H1 (cell line): ENCODE measurements at regions not wholly inside any gene's neighbourhood (a gene's known extent, or its start where the extent isn't known, plus 50 kb on each side); places are given as distances from the start of the nearest gene placed in this dataset.

Experiments
- CTCF ChIA-PET: fragments of 300-600 bp; sonication (Branson Sonifier 250); formaldehyde crosslinking; loops from one replicate; lab custom pipeline; 2021; ENCODE audit not compliant: partially characterized antibody; lab: Charles Lee
- POLR2A ChIA-PET: fragments of 300-600 bp; sonication (Branson Sonifier 250); formaldehyde crosslinking; loops from one replicate; lab custom pipeline; 2021; ENCODE audit warnings: inconsistent platforms; ENCODE audit not compliant: partially characterized antibody; lab: Charles Lee
- DNase-seq, 2 experiments: peaks; one replicate each; pipeline versions ENCODE4 v3.0.0 to v3.0.0-alpha.2; 2010 to 2022; ENCODE audit warnings: low spot score in 2 of 2, low read depth in 1 of 2, mixed read lengths in 1 of 2
- FAIRE-seq: peaks from 2 replicates; lab custom pipeline; 2011; peaks lifted over from hg19 to GRCh38; lab: Jason Lieb, UNC
- H2AFZ ChIP-seq: 2 replicates; pipeline ENCODE4 v1.8.1; 2012; ENCODE audit warnings: low read length, inconsistent platforms
- H2AK5ac ChIP-seq: 2 replicates; pipeline ENCODE4 v1.6.1; 2013; ENCODE audit warnings: low read depth, low read length
- H2BK120ac ChIP-seq: replicated peaks from 2 replicates; pipeline ENCODE3; 2013; ENCODE audit warnings: low read depth, low read length, inconsistent platforms
- H2BK12ac ChIP-seq: 2 replicates; pipeline ENCODE4 v1.6.1; 2013; ENCODE audit warnings: low read depth, low read length
- H2BK15ac ChIP-seq: 2 replicates; pipeline ENCODE4 v1.6.1; 2013; ENCODE audit warnings: low read length
- H2BK20ac ChIP-seq: 2 replicates; pipeline ENCODE4 v1.6.1; 2013; ENCODE audit warnings: low read length
- H2BK5ac ChIP-seq: 2 replicates; pipeline ENCODE4 v1.6.1; 2013; ENCODE audit warnings: low read depth, low read length
- H3K14ac ChIP-seq: 2 replicates; pipeline ENCODE4 v1.6.1; 2013; ENCODE audit warnings: inconsistent platforms; ENCODE audit not compliant: insufficient read length
- H3K18ac ChIP-seq: 2 replicates; pipeline ENCODE4 v1.6.1; 2013; ENCODE audit warnings: low read length; ENCODE audit errors: extremely low read depth
- H3K23ac ChIP-seq: 2 replicates; pipeline ENCODE4 v1.6.1; 2013; ENCODE audit warnings: inconsistent platforms; ENCODE audit not compliant: insufficient read length
- H3K23me2 ChIP-seq: 2 replicates; pipeline ENCODE4 v1.6.1; 2013; ENCODE audit warnings: low read depth, low read length
- H3K27ac ChIP-seq: 2 replicates; pipeline ENCODE4 v1.6.1; 2011; ENCODE audit warnings: low read depth, low read length, inconsistent platforms
- H3K27me3 ChIP-seq, 4 experiments: replicated peaks in 1 of 4; 1 replicate in 1 of 4; 2 replicates in 3 of 4; pipeline versions ENCODE4 v1.6.1 to v1.8.1; 2011 to 2013; ENCODE audit warnings: low read length in 3 of 4, mild to moderate bottlenecking in 3 of 4, inconsistent platforms in 2 of 4, mixed read lengths in 2 of 4, moderate library complexity in 1 of 4; ENCODE audit not compliant: control insufficient read depth in 3 of 4, insufficient read depth in 3 of 4; ENCODE audit errors: extremely low read depth in 1 of 4
- H3K36me3 ChIP-seq, 4 experiments: 2 replicates each; pipeline versions ENCODE4 v1.6.1 to v1.8.1; 2011 to 2013; ENCODE audit warnings: mild to moderate bottlenecking in 4 of 4, low read length in 3 of 4, moderate library complexity in 2 of 4, control low read depth in 1 of 4, inconsistent platforms in 1 of 4; ENCODE audit not compliant: insufficient read depth in 4 of 4, control insufficient read depth in 2 of 4
- H3K4ac ChIP-seq: replicated peaks from 2 replicates; pipeline ENCODE3; 2013; ENCODE audit warnings: low read length, low read depth, mixed read lengths, inconsistent platforms; ENCODE audit not compliant: insufficient read length
- H3K4me1 ChIP-seq, 4 experiments: replicated peaks in 1 of 4; 1 replicate in 1 of 4; 2 replicates in 3 of 4; pipeline versions ENCODE4 v1.6.1 to v1.8.1; 2011 to 2013; ENCODE audit warnings: low read length in 3 of 4, inconsistent platforms in 2 of 4, mixed read lengths in 1 of 4; ENCODE audit not compliant: insufficient read depth in 4 of 4, control insufficient read depth in 3 of 4
- H3K4me2 ChIP-seq, 2 experiments: 2 replicates each; pipeline versions ENCODE4 v1.6.1 to v1.8.1; 2011 to 2013; ENCODE audit warnings: low read depth in 2 of 2, low read length in 2 of 2, control low read depth in 1 of 2, inconsistent platforms in 1 of 2, mild to moderate bottlenecking in 1 of 2; ENCODE audit not compliant: insufficient read depth in 1 of 2
- H3K4me3 ChIP-seq, 4 experiments: fragments of 200-600, 300-600 bp in 1 of 4; sonication (generic), shearing (Covaris generic), sonication (Bioruptor Twin) in 1 of 4; 2 replicates each; pipeline versions ENCODE4 v1.5.1 to v1.8.1; 2011 to 2016; ENCODE audit warnings: low read length in 4 of 4, low read depth in 3 of 4, control low read depth in 2 of 4, inconsistent platforms in 2 of 4, mild to moderate bottlenecking in 2 of 4, mixed read lengths in 1 of 4, moderate library complexity in 1 of 4; ENCODE audit not compliant: insufficient read depth in 2 of 4; ENCODE audit errors: extremely low read depth in 1 of 4
- H3K56ac ChIP-seq: replicated peaks from 2 replicates; pipeline ENCODE3; 2013; ENCODE audit warnings: low read depth, mild to moderate bottlenecking, mixed read lengths, low read length, inconsistent platforms; ENCODE audit not compliant: insufficient read length
- H3K79me1 ChIP-seq: 2 replicates; pipeline ENCODE4 v1.6.1; 2013; ENCODE audit warnings: low read depth, low read length, control low read depth
- H3K79me2 ChIP-seq, 2 experiments: 2 replicates each; pipeline versions ENCODE4 v1.6.1 to v1.8.1; 2012 to 2013; ENCODE audit warnings: low read length in 2 of 2, mild to moderate bottlenecking in 2 of 2, inconsistent platforms in 1 of 2; ENCODE audit not compliant: insufficient read depth in 2 of 2, control insufficient read depth in 1 of 2
- H3K9ac ChIP-seq, 4 experiments: replicated peaks in 1 of 4; 1 replicate in 1 of 4; 2 replicates in 3 of 4; pipeline versions ENCODE4 v1.6.1 to v1.8.1; 2011 to 2013; ENCODE audit warnings: low read depth in 3 of 4, low read length in 3 of 4, control low read depth in 2 of 4, mild to moderate bottlenecking in 2 of 4, moderate library complexity in 2 of 4, inconsistent platforms in 1 of 4; ENCODE audit errors: extremely low read depth in 1 of 4
- H3K9me3 ChIP-seq, 2 experiments: 2 replicates each; pipeline versions ENCODE4 v1.6.1 to v1.8.1; 2012 to 2013; ENCODE audit warnings: mild to moderate bottlenecking in 2 of 2, moderate library complexity in 2 of 2, control low read depth in 1 of 2, inconsistent platforms in 1 of 2, low read depth in 1 of 2, low read length in 1 of 2, mixed read lengths in 1 of 2; ENCODE audit not compliant: insufficient read depth in 2 of 2
- H4K20me1 ChIP-seq, 2 experiments: replicated peaks in 1 of 2; 2 replicates each; pipeline versions ENCODE3 to v1.8.1; 2011 to 2013; ENCODE audit warnings: inconsistent platforms in 2 of 2, low read length in 2 of 2, mild to moderate bottlenecking in 1 of 2; ENCODE audit not compliant: insufficient read depth in 2 of 2, control insufficient read depth in 1 of 2
- H4K5ac ChIP-seq: 2 replicates; pipeline ENCODE4 v1.6.1; 2013; ENCODE audit warnings: low read length, low read depth, mixed read lengths, inconsistent platforms; ENCODE audit not compliant: insufficient read length
- H4K8ac ChIP-seq: 2 replicates; pipeline ENCODE4 v1.8.0; 2013; ENCODE audit warnings: mild to moderate bottlenecking, moderate library complexity, low read length, inconsistent platforms; ENCODE audit not compliant: insufficient read depth; ENCODE audit errors: extremely low read depth
- H4K91ac ChIP-seq: replicated peaks from 2 replicates; pipeline ENCODE3; 2013; ENCODE audit warnings: low read length, mixed read lengths, inconsistent platforms; ENCODE audit not compliant: insufficient read length
- JUN ChIP-seq: IDR thresholded peaks from 2 replicates; pipeline ENCODE4 v1.6.1; 2011; ENCODE audit warnings: low read depth, mild to moderate bottlenecking, improper control_type of control experiment, low read length
- JUND ChIP-seq: IDR thresholded peaks from 2 replicates; pipeline ENCODE4 v1.6.1; 2011; ENCODE audit warnings: mild to moderate bottlenecking, improper control_type of control experiment, low read length
- PHF8 ChIP-seq: fragments of 200-600 bp; sonication (generic); conservative IDR thresholded peaks from 2 replicates; pipeline ENCODE4 v1.7.1; 2012; ENCODE audit warnings: low read depth, mild to moderate bottlenecking, inconsistent platforms, low read length, moderate library complexity
- SAP30 ChIP-seq: fragments of 300-600 bp; sonication (generic); IDR thresholded peaks from 2 replicates; pipeline ENCODE4 v1.7.1; 2012; ENCODE audit warnings: low read length, moderate library complexity, mild to moderate bottlenecking, inconsistent platforms; ENCODE audit not compliant: insufficient read depth, insufficient replicate concordance
- SP1 ChIP-seq: IDR thresholded peaks from 2 replicates; pipeline ENCODE4 v1.6.1; 2011; ENCODE audit warnings: low read depth, low read length
- SP4 ChIP-seq: IDR thresholded peaks from 2 replicates; pipeline ENCODE4 v1.6.1; 2012; ENCODE audit warnings: low read length, inconsistent platforms
- SUZ12 ChIP-seq: fragments of 200-600 bp; sonication (generic); IDR thresholded peaks from 2 replicates; pipeline ENCODE4 v1.6.1; 2012; ENCODE audit warnings: mild to moderate bottlenecking, inconsistent platforms, low read length, moderate library complexity, mixed read lengths
- WGBS, 2 experiments: shearing (Covaris generic) in 1 of 2; methylation state at CpG; one replicate each; pipeline versions ENCODE4 v1.1.6 to v1.1.7; 2013 to 2015; ENCODE audit warnings: low lambda C conversion rate in 2 of 2, mixed read lengths in 2 of 2, inconsistent platforms in 1 of 2, low coverage in 1 of 2, missing lambda C conversion rate in 1 of 2; ENCODE audit not compliant: insufficient replicate concordance in 2 of 2, insufficient coverage in 1 of 2, insufficient read length in 1 of 2; ENCODE audit errors: extremely low coverage in 1 of 2, missing lambda C conversion rate in 1 of 2; 5-methylcytosine and 5-hydroxymethylcytosine counted together

DNA sequence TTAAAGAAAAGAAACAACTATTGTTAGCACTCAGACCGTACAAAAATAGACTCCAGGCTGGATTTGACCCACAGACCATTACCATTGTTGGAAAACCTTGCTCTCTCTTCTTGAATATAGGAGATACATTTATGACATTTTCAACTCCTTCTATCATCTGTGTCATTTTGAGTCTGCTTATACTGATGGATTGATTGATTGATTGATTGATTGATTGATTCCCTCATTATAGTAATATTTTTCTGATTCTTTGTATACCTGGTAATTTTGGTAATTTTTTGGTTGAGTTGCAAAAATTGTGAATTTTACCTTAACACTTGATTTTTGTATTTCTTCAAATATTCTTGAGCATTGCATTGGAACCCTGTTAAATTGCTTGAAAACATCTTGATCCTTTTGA, 114.2 kb upstream of the KLHL29 start (continued):
- TF ChIP-seq SUZ12 = no peak

DNA sequence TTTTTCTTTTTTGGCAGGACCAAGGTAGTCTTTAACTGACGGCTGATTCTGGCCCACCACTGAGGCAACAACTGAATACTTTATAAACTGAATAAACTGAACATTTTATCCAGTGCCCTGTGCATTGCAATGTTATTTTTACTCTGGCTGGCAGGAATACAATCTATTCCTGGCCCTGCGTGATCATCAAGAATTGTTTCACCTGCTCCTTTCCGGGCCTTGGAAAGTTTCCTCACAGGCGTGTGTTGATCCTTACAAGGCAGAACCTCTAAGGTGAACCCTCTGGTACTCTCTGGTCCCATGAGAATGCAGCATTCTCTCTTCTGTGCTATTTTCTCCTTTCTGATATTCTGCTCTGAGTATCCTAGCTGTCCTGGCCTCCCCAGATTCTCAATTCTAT, 113.7 kb upstream of the KLHL29 start:
- Histone ChIP-seq H4K5ac (no peak overlapping the region), H2BK5ac (no peak overlapping the region), H2AK5ac (no peak overlapping the region), H2BK15ac (no peak overlapping the region), H3K9me3 (no peaks in the 10 kb centered on the region), H4K8ac (no peak overlapping the region), H3K23ac (no peak overlapping the region), H3K27ac (no peak overlapping the region), H3K14ac (no peak overlapping the region), H3K9ac (no peak overlapping the region), H4K91ac (no peak overlapping the region), H3K23me2 (no peaks in the 10 kb centered on the region), H3K56ac (no peak overlapping the region), H3K4me3 (no peak overlapping the region), H3K4me1 (no peaks in the 10 kb centered on the region), H2BK20ac (no peak overlapping the region), H4K20me1 (no peaks in the 10 kb centered on the region), H2BK12ac (no peak overlapping the region), H3K36me3 (no peaks in the 10 kb centered on the region), H3K18ac (no peak overlapping the region), H3K79me2 (no peaks in the 10 kb centered on the region), H3K4ac (no peak overlapping the region), H3K4me2 (no peak overlapping the region), H3K27me3 (no peaks in the 10 kb centered on the region), H3K79me1 (no peaks in the 10 kb centered on the region), H2AFZ (no peak overlapping the region), H2BK120ac (no peak overlapping the region)
- DNase-seq (no peak), FAIRE-seq (no peak)
- POLR2A ChIA-PET = no interaction called here
- WGBS, 2 experiments = 98% methylated on average over 4 of the region's 4 CpGs; no CpG with 5 or more reads in 1 of the 2 experiments
- CTCF ChIA-PET = interaction anchor here (1.4 kb wide), 1 partner anchor 36 kb away, joined by 3 read pairs; no protein-coding TSS in a partner anchor
- TF ChIP-seq SUZ12 (no peak), SAP30 (no peak), JUN (no peak), JUND (no peak), SP4 (no peak), SP1 (no peak), PHF8 (no peak)
